ENCODE measurements at regions not wholly inside any gene's neighbourhood (a gene's known extent, or its start where the extent isn't known, plus 50 kb on each side); places are given as distances from the start of the nearest gene placed in this dataset.
"Not testable (repeated sequence)": the region's sequence is repeated elsewhere in the genome, so short reads cannot be mapped to it uniquely, and the experiment has no call there.

DNA sequence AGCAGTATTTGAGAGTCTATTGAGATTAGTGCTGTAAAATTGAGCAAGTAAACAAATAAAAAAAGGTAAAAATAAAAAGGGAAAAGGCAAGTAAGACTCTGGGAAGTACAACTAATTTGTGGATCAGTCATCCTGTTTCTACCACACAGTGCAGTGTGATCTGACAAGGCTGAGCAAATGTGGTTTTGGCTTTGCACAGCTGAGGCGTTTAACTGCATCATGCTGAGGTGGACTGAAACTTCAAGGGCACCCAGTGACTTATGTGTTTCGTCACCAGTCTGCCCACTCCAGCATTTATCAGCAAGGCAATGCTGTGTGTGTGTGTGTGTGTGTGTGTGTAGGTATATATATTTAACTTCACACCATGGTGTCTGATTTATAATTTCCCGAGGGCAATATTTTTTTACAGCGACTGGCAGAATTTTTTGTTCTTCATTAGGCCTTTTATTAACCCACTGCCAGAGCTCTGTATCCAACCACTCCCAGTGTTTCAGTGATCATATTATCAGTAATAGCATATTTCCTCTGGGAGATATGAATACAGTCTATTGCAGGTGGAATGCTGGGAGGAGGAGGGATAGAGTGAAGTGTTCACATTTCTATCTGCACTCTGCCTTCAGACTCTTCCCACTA is 131.5 kb upstream of the SATB1 start:
- no peak for DNase-seq (ENCODE audit: low read depth, low spot score)
- peaks cover 3% of the 10 kb centered on the region for H3K4me1 Mint-ChIP-seq
- TF ChIP-seq, protein P1, sequence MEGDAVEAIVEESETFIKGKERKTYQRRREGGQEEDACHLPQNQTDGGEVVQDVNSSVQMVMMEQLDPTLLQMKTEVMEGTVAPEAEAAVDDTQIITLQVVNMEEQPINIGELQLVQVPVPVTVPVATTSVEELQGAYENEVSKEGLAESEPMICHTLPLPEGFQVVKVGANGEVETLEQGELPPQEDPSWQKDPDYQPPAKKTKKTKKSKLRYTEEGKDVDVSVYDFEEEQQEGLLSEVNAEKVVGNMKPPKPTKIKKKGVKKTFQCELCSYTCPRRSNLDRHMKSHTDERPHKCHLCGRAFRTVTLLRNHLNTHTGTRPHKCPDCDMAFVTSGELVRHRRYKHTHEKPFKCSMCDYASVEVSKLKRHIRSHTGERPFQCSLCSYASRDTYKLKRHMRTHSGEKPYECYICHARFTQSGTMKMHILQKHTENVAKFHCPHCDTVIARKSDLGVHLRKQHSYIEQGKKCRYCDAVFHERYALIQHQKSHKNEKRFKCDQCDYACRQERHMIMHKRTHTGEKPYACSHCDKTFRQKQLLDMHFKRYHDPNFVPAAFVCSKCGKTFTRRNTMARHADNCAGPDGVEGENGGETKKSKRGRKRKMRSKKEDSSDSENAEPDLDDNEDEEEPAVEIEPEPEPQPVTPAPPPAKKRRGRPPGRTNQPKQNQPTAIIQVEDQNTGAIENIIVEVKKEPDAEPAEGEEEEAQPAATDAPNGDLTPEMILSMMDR (conservative IDR thresholded peaks at IDR 0.05), result no peak
- H3K9me3 Mint-ChIP-seq, result peaks cover 2% of the 10 kb centered on the region
- no peak overlapping the region for H3K27ac Mint-ChIP-seq (ENCODE audit: unreplicated experiment)
- H3K36me3 Mint-ChIP-seq (ENCODE audit: low read depth), result no peaks in the 10 kb centered on the region
- H3K27me3 Mint-ChIP-seq (ENCODE audit: low read depth), result no peaks in the 10 kb centered on the region
- no peak overlapping the region for H3K4me3 Mint-ChIP-seq

DNA sequence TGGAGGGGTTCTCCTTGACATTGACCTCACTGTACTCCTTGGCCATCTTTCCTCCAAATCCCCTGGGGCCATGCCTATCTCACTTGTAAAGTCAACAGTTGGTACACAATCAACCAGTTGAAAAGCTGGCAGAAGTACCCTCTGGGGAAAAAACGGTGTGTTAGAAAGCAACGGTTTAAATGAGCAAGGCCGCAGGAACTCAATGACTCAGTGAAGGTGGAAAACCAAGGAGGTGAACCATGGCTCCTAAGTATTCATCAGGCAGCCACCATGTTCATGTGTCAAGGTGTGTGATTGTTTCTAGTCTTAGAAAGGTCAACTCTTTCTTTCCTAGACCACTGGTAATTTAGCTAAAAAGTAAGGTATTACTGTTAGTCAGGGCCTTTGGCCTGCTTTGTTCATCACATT is 130.9 kb upstream of the SATB1 start:
- Mint-ChIP-seq H3K27me3 (ENCODE audit: low read depth) (no peaks in the 10 kb centered on the region), H3K4me3 (no peak overlapping the region), H3K9me3 (peaks cover 2% of the 10 kb centered on the region), H3K27ac (ENCODE audit: unreplicated experiment) (no peak overlapping the region), H3K36me3 (ENCODE audit: low read depth) (no peaks in the 10 kb centered on the region), H3K4me1 (peaks cover 3% of the 10 kb centered on the region)
- TF ChIP-seq, protein P1 (conservative IDR thresholded peaks at IDR 0.05), result no peak
- no peak for DNase-seq (ENCODE audit: low read depth, low spot score)

DNA sequence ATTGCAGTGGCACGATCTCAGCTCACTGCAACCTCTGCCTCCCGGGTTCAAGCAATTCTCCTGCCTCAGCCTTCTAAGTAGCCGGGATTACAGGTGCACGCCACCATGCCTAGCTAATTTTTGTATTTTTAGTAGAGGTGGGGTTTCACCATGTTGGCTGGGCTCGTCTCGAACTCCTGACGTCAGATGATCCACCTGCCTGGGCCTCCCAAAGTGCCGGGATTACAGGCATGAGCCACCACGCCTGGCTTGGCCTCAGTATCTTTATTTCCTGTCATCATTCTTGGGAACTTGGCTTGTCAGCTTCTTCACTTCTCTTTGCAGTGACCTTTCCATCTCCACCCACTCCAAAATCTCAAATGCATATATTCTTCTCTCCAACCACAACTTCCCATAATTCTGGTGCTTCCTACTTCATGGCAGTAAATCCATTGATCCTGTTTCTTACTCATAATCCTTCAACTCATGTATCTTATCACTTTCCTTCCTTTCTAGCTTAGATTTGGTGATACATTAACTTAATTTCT is 127.5 kb upstream of the SATB1 start:
- H3K27ac Mint-ChIP-seq (ENCODE audit: unreplicated experiment); H3K4me1 Mint-ChIP-seq; H3K9me3 Mint-ChIP-seq; H3K36me3 Mint-ChIP-seq (ENCODE audit: low read depth); DNase-seq (ENCODE audit: low read depth, low spot score); H3K27me3 Mint-ChIP-seq (ENCODE audit: low read depth); H3K4me3 Mint-ChIP-seq: not testable (repeated sequence)

DNA sequence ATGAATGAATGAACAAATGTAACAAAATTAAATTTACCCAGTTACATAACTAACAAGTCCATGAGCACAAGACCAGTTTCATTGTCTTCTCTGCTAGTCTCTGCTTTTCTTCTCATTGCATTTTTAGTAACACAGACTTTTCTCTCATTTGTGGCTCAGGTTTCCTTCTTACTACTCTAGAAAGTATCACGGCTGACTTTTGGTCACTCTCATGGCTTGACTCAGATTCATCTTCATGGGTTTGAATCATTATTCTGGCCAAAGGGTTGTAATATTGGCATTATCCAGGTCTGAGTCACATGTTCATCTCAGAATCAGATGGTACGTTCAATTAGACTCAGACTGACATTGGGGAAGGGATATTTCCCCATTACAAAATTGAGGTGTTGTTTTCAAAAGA is 121.5 kb upstream of the SATB1 start:
- H3K27ac Mint-ChIP-seq (ENCODE audit: unreplicated experiment), result no peak overlapping the region
- H3K4me3 Mint-ChIP-seq, result no peak overlapping the region
- TF ChIP-seq, protein P1 (conservative IDR thresholded peaks at IDR 0.05), result no peak
- no peaks in the 10 kb centered on the region for H3K27me3 Mint-ChIP-seq (ENCODE audit: low read depth)
- no peaks in the 10 kb centered on the region for H3K36me3 Mint-ChIP-seq (ENCODE audit: low read depth)
- no peak for DNase-seq (ENCODE audit: low read depth, low spot score)
- H3K9me3 Mint-ChIP-seq, result peaks cover 2% of the 10 kb centered on the region
- no peaks in the 10 kb centered on the region for H3K4me1 Mint-ChIP-seq

DNA sequence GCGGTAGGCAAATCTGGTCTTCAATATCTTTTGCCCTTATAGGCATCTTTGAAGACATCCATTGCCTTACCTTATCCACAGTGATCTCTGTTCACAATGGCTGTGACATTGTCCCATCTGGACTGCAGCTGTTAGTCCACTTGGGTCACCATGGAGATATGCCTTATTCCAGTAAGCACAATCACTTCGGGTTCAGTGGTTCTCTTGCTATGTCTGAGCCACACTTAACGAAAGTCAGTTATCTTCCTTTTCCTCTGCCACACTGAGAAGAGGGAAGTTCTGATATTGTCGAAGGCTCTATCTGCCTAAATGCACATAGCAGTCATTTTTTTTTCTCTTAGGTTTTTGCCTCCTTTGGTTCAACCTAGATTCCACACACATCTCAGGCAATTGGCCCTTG is 119.0 kb upstream of the SATB1 start:
- Mint-ChIP-seq H3K9me3 (peaks cover 2% of the 10 kb centered on the region), H3K36me3 (ENCODE audit: low read depth) (no peaks in the 10 kb centered on the region), H3K27me3 (ENCODE audit: low read depth) (no peaks in the 10 kb centered on the region), H3K4me1 (no peaks in the 10 kb centered on the region), H3K27ac (ENCODE audit: unreplicated experiment) (no peak overlapping the region), H3K4me3 (no peak overlapping the region)
- DNase-seq (ENCODE audit: low read depth, low spot score), result no peak
- TF ChIP-seq, protein P1 (conservative IDR thresholded peaks at IDR 0.05), result no peak

DNA sequence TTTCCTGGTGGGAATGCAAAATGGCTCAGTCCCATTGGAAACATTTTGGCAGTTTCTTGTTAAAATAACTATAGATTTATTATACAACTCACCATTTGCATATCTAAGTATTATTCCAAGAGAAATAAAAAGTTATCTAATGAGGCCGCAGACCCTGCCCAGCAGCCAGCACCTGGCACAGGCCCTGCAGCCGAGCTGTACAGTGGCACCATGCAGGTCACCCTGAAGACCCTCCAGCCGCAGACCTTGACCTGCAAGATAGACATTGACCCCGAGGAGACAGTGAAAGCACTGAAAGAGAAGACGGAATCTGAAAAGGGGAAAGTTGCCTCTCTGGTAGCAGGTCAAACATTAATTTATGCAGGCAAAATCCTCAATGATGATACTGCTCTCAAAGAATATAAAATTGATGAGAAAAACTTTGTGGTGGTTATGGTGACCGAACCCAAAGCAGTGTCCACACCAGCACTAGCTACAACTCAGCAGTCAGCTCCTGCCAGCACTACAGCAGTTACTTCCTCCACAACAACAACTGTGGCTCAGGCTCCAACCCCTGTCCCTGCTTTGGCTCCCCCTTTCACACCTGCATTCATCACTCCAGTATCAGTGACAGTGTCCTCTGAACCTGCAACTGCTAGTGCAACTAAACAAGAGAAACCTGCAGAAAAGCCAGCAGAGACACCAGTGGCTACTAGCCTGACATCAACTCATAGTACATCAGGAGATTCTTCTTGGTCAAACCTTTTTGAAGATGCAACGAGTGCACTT is 113.5 kb upstream of the SATB1 start:
- Mint-ChIP-seq H3K27me3 (ENCODE audit: low read depth) (no peaks in the 10 kb centered on the region), H3K4me3 (no peak overlapping the region), H3K27ac (ENCODE audit: unreplicated experiment) (no peak overlapping the region), H3K36me3 (ENCODE audit: low read depth) (no peaks in the 10 kb centered on the region), H3K4me1 (no peaks in the 10 kb centered on the region), H3K9me3 (no peaks in the 10 kb centered on the region)
- no peak for DNase-seq (ENCODE audit: low read depth, low spot score)
- TF ChIP-seq, protein P1 (conservative IDR thresholded peaks at IDR 0.05), result no peak

All from neural crest cell (in vitro differentiated cells).